ENCODE measurements at regions not wholly inside any gene's neighbourhood (a gene's known extent, or its start where the extent isn't known, plus 50 kb on each side); places are given as distances from the start of the nearest gene placed in this dataset.

DNA sequence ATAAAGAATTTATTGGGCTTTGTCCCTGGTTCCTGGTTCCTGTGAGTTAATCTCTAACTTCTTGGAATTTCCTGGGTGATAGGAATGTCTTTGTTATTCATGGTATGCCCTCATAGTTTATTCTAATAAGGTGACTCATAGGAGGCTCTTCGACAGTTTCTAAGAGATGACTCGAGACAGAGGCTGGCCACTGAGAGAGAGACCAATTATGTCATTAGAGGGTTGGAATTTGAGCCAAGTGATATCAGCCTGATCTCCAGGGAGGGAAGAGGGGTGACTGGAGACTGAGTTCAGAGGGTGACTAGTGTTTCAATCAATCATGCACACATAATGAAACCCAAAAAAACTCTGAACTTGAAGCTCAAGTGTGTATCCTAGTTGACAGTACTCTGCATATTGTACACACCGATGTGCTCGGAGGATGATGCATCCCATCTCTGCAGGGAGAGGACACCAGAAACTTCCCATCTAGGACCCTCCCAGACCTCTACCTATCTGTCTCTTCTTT lies 185.7 kb downstream of the MTCL1 start:
- H3K9me2 ChIP-seq (replicated peaks; ENCODE audit: control insufficient read depth, low read length) = no peaks in the 10 kb centered on the region
- no peaks in the 10 kb centered on the region for H4K20me1 ChIP-seq (ENCODE audit: control insufficient read depth, insufficient read depth, low read depth, low read length)
- no peaks in the 10 kb centered on the region for H3K79me2 ChIP-seq (ENCODE audit: control insufficient read depth, low read length)
- H3K4me2 ChIP-seq (ENCODE audit: low read length) = no peak overlapping the region
- no peak overlapping the region for H3K27ac ChIP-seq (ENCODE audit: low read depth, low read length)
- no peaks in the 10 kb centered on the region; the same call in 1 of the 2 replicates for H3K9me3 ChIP-seq (ENCODE audit: control insufficient read depth, insufficient read depth, low read length)
- H3K36me3 ChIP-seq (ENCODE audit: control insufficient read depth, low read length) = no peaks in the 10 kb centered on the region
- no peaks in the 10 kb centered on the region for H3K4me1 ChIP-seq (ENCODE audit: control insufficient read depth, low read length)
- no peak overlapping the region for H3K4me3 ChIP-seq (ENCODE audit: low read length)
- H3K27me3 ChIP-seq (ENCODE audit: control insufficient read depth, low read length) = no peaks in the 10 kb centered on the region
- TF ChIP-seq EZH2phosphoT487 (IDR thresholded peaks at IDR 0.05; ENCODE audit: borderline replicate concordance, low read length) = no peak
- TF ChIP-seq, protein P1, sequence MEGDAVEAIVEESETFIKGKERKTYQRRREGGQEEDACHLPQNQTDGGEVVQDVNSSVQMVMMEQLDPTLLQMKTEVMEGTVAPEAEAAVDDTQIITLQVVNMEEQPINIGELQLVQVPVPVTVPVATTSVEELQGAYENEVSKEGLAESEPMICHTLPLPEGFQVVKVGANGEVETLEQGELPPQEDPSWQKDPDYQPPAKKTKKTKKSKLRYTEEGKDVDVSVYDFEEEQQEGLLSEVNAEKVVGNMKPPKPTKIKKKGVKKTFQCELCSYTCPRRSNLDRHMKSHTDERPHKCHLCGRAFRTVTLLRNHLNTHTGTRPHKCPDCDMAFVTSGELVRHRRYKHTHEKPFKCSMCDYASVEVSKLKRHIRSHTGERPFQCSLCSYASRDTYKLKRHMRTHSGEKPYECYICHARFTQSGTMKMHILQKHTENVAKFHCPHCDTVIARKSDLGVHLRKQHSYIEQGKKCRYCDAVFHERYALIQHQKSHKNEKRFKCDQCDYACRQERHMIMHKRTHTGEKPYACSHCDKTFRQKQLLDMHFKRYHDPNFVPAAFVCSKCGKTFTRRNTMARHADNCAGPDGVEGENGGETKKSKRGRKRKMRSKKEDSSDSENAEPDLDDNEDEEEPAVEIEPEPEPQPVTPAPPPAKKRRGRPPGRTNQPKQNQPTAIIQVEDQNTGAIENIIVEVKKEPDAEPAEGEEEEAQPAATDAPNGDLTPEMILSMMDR (IDR thresholded peaks at IDR 0.05; ENCODE audit: low read depth, low read length, poor library complexity, severe bottlenecking) = no peak
- H3F3A ChIP-seq (ENCODE audit: control insufficient read depth, insufficient read depth) = no peaks in the 10 kb centered on the region

GRCh38 chr18:8893221-8893620 lies 187.9 kb downstream of the MTCL1 start:
- Histone ChIP-seq H4K20me1 (ENCODE audit: control insufficient read depth, insufficient read depth, low read depth, low read length) (no peaks in the 10 kb centered on the region), H3K4me2 (ENCODE audit: low read length) (no peak overlapping the region), H3K9me2 (replicated peaks; ENCODE audit: control insufficient read depth, low read length) (no peaks in the 10 kb centered on the region), H3K4me3 (ENCODE audit: low read length) (no peak overlapping the region), H3K79me2 (ENCODE audit: control insufficient read depth, low read length) (no peaks in the 10 kb centered on the region), H3K27me3 (ENCODE audit: control insufficient read depth, low read length) (no peaks in the 10 kb centered on the region), H3F3A (ENCODE audit: control insufficient read depth, insufficient read depth) (no peaks in the 10 kb centered on the region), H3K27ac (ENCODE audit: low read depth, low read length) (no peak overlapping the region), H3K9me3 (ENCODE audit: control insufficient read depth, insufficient read depth, low read length) (no peaks in the 10 kb centered on the region; the same call in 1 of the 2 replicates), H3K36me3 (ENCODE audit: control insufficient read depth, low read length) (no peaks in the 10 kb centered on the region), H3K4me1 (ENCODE audit: control insufficient read depth, low read length) (no peaks in the 10 kb centered on the region)
- no peak for TF ChIP-seq EZH2phosphoT487 (IDR thresholded peaks at IDR 0.05; ENCODE audit: borderline replicate concordance, low read length)
- TF ChIP-seq, protein P1 (IDR thresholded peaks at IDR 0.05; ENCODE audit: low read depth, low read length, poor library complexity, severe bottlenecking) = no peak

- H3K79me2 ChIP-seq (ENCODE audit: control insufficient read depth, low read length) = no peaks in the 10 kb centered on the region
- H3K9me3 ChIP-seq (ENCODE audit: control insufficient read depth, insufficient read depth, low read length) = no peaks in the 10 kb centered on the region; the same call in 1 of the 2 replicates
- TF ChIP-seq, protein P1 (IDR thresholded peaks at IDR 0.05; ENCODE audit: low read depth, low read length, poor library complexity, severe bottlenecking) = no peak
- no peak for TF ChIP-seq EZH2phosphoT487 (IDR thresholded peaks at IDR 0.05; ENCODE audit: borderline replicate concordance, low read length)
- H3K27me3 ChIP-seq (ENCODE audit: control insufficient read depth, low read length) = no peaks in the 10 kb centered on the region
- H3K9me2 ChIP-seq (replicated peaks; ENCODE audit: control insufficient read depth, low read length) = no peaks in the 10 kb centered on the region
- H3K36me3 ChIP-seq (ENCODE audit: control insufficient read depth, low read length) = no peaks in the 10 kb centered on the region
- H3K4me1 ChIP-seq (ENCODE audit: control insufficient read depth, low read length) = no peaks in the 10 kb centered on the region
- no peaks in the 10 kb centered on the region for H3F3A ChIP-seq (ENCODE audit: control insufficient read depth, insufficient read depth)
- H4K20me1 ChIP-seq (ENCODE audit: control insufficient read depth, insufficient read depth, low read depth, low read length) = no peaks in the 10 kb centered on the region
- H3K27ac ChIP-seq (ENCODE audit: low read depth, low read length) = no peak overlapping the region
- H3K4me3 ChIP-seq (ENCODE audit: low read length) = no peak overlapping the region
- no peak overlapping the region for H3K4me2 ChIP-seq (ENCODE audit: low read length)
Measured at GRCh38 chr18:8893628-8894231, 188.4 kb downstream of the MTCL1 start.
